Fibroblast of lung (primary cell): ENCODE measurements at regions not wholly inside any gene's neighbourhood (a gene's known extent, or its start where the extent isn't known, plus 50 kb on each side); places are given as distances from the start of the nearest gene placed in this dataset.

Experiments used
- DNase-seq, 2 donors: peaks; one replicate each; pipeline versions ENCODE4 v3.0.0 to v3.0.0-alpha.2; 2010; ENCODE audit warnings: low read depth in 2 of 2
- H2AFZ ChIP-seq: 2 replicates; pipeline ENCODE4 v1.5.1; 2012; ENCODE audit warnings: low read length, control low read depth, inconsistent platforms
- H3K27ac ChIP-seq: 2 replicates; pipeline ENCODE4 v1.5.1; 2011; ENCODE audit warnings: low read length, control low read depth; ENCODE audit not compliant: insufficient read depth
- H3K27me3 ChIP-seq: 2 replicates; pipeline ENCODE4 v1.5.1; 2011; ENCODE audit warnings: mild to moderate bottlenecking, low read length; ENCODE audit not compliant: control insufficient read depth, insufficient read depth
- H3K36me3 ChIP-seq: 2 replicates; pipeline ENCODE4 v1.5.1; 2011; ENCODE audit warnings: low read length; ENCODE audit not compliant: control insufficient read depth, insufficient read depth
- H3K4me1 ChIP-seq: 2 replicates; pipeline ENCODE4 v1.5.1; 2011; ENCODE audit warnings: low read length; ENCODE audit not compliant: control insufficient read depth, insufficient read depth; ENCODE audit errors: extremely low read depth
- H3K4me2 ChIP-seq: 2 replicates; pipeline ENCODE4 v1.5.1; 2011; ENCODE audit warnings: low read length, control low read depth; ENCODE audit not compliant: insufficient read depth; ENCODE audit errors: extremely low read depth
- H3K4me3 ChIP-seq, 4 experiments: fragments of 200-600 bp in 1 of 4; sonication (generic) in 1 of 4; replicated peaks in 1 of 4; 2 replicates each; pipeline ENCODE4 v1.5.1; 2011 to 2016; ENCODE audit warnings: low read length in 4 of 4, low read depth in 3 of 4, mild to moderate bottlenecking in 3 of 4, control low read depth in 2 of 4, inconsistent platforms in 1 of 4, mixed read lengths in 1 of 4; ENCODE audit not compliant: insufficient read depth in 1 of 4; ENCODE audit errors: control extremely low read depth in 1 of 4
- H3K79me2 ChIP-seq: 2 replicates; pipeline ENCODE4 v1.5.1; 2012; ENCODE audit warnings: mild to moderate bottlenecking, low read length, inconsistent platforms; ENCODE audit not compliant: control insufficient read depth, insufficient read depth
- H3K9ac ChIP-seq: 2 replicates; pipeline ENCODE4 v1.5.1; 2011; ENCODE audit warnings: mild to moderate bottlenecking, low read length, control low read depth; ENCODE audit not compliant: insufficient read depth
- H3K9me3 ChIP-seq: 2 replicates; pipeline ENCODE4 v1.5.1; 2012; ENCODE audit warnings: low read depth, low read length; ENCODE audit not compliant: control insufficient read depth, insufficient read depth
- H4K20me1 ChIP-seq: 2 replicates; pipeline ENCODE4 v1.5.1; 2011; ENCODE audit warnings: low read length; ENCODE audit not compliant: control insufficient read depth, insufficient read depth; ENCODE audit errors: extremely low read depth
- EZH2 ChIP-seq: IDR thresholded peaks from 2 replicates; pipeline ENCODE4 v1.5.1; 2012; ENCODE audit warnings: low read length, control low read depth, mild to moderate bottlenecking; ENCODE audit errors: missing control alignments
- TF ChIP-seq, protein P1 (sequence below), 2 donors: IDR thresholded peaks in 1 of 2; conservative IDR thresholded peaks in 1 of 2; 1 replicate in 1 of 2; 2 replicates in 1 of 2; pipeline ENCODE4 v1.5.1; 2011 to 2012; ENCODE audit warnings: low read length in 2 of 2, control low read depth in 1 of 2, inconsistent platforms in 1 of 2, low read depth in 1 of 2, mild to moderate bottlenecking in 1 of 2

DNA sequence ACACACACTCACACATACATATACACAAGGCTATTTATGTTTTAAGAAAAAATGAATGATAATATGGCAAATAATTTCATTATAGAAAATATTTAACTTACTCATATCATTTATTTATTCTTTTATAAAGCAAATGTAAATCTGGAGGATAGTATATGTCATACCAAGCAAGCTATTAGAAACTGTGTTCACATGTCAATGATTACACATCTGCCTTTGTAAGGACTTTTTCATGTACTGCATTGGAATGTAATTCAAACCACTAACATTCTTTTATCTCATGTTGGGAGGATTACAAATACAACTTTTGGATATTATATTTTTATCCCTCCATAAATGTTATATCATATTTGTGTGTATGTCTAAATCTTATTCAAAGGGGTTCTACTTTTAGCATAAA is 1887.4 kb downstream of the NCAM2 start:
- H3K4me2 ChIP-seq = no peak overlapping the region

GRCh38 chr21:22889445-22889844 is 1891.2 kb downstream of the NCAM2 start:
- no peaks in the 10 kb centered on the region for H3K36me3 ChIP-seq
- TF ChIP-seq, protein P1, sequence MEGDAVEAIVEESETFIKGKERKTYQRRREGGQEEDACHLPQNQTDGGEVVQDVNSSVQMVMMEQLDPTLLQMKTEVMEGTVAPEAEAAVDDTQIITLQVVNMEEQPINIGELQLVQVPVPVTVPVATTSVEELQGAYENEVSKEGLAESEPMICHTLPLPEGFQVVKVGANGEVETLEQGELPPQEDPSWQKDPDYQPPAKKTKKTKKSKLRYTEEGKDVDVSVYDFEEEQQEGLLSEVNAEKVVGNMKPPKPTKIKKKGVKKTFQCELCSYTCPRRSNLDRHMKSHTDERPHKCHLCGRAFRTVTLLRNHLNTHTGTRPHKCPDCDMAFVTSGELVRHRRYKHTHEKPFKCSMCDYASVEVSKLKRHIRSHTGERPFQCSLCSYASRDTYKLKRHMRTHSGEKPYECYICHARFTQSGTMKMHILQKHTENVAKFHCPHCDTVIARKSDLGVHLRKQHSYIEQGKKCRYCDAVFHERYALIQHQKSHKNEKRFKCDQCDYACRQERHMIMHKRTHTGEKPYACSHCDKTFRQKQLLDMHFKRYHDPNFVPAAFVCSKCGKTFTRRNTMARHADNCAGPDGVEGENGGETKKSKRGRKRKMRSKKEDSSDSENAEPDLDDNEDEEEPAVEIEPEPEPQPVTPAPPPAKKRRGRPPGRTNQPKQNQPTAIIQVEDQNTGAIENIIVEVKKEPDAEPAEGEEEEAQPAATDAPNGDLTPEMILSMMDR (conservative IDR thresholded peaks at IDR 0.05 in 1 of 2, IDR thresholded peaks at IDR 0.05 in 1 of 2; ENCODE audit: low read depth in 1 of 2, low read length in 2 of 2) = no peak
- no peak for TF ChIP-seq EZH2

More for the DNA sequence above, 1887.4 kb downstream of the NCAM2 start:
- no peaks in the 10 kb centered on the region for H3K36me3 ChIP-seq
- no peak overlapping the region for H2AFZ ChIP-seq
- no peaks in the 10 kb centered on the region for H4K20me1 ChIP-seq
- no peaks in the 10 kb centered on the region for H3K4me1 ChIP-seq
- no peaks in the 10 kb centered on the region for H3K79me2 ChIP-seq
- DNase-seq = no peak
- H3K9me3 ChIP-seq = no peaks in the 10 kb centered on the region
- no peak overlapping the region for H3K9ac ChIP-seq
- no peak overlapping the region for H3K4me3 ChIP-seq
- TF ChIP-seq EZH2 = no peak
- TF ChIP-seq, protein P1 (conservative IDR thresholded peaks at IDR 0.05 in 1 of 2, IDR thresholded peaks at IDR 0.05 in 1 of 2; ENCODE audit: low read depth in 1 of 2, low read length in 2 of 2) = no peak
- no peaks in the 10 kb centered on the region for H3K27me3 ChIP-seq
- H3K27ac ChIP-seq = no peak overlapping the region

GRCh38 chr21:22890656-22891055 is 1892.4 kb downstream of the NCAM2 start:
- Histone ChIP-seq H3K9ac (no peak overlapping the region), H3K27ac (no peak overlapping the region), H3K36me3 (no peaks in the 10 kb centered on the region), H2AFZ (no peak overlapping the region), H3K4me2 (no peak overlapping the region), H3K4me3 (no peak overlapping the region), H3K79me2 (no peaks in the 10 kb centered on the region), H3K4me1 (no peaks in the 10 kb centered on the region), H3K27me3 (no peaks in the 10 kb centered on the region), H4K20me1 (no peaks in the 10 kb centered on the region), H3K9me3 (no peaks in the 10 kb centered on the region)
- TF ChIP-seq, protein P1 (conservative IDR thresholded peaks at IDR 0.05 in 1 of 2, IDR thresholded peaks at IDR 0.05 in 1 of 2; ENCODE audit: low read depth in 1 of 2, low read length in 2 of 2) = no peak
- TF ChIP-seq EZH2 = no peak
- DNase-seq = no peak

More at GRCh38 chr21:22889445-22889844, 1891.2 kb downstream of the NCAM2 start:
- no peaks in the 10 kb centered on the region for H3K27me3 ChIP-seq
- H3K4me1 ChIP-seq = no peaks in the 10 kb centered on the region
- no peak overlapping the region for H3K27ac ChIP-seq
- no peaks in the 10 kb centered on the region for H3K79me2 ChIP-seq
- no peaks in the 10 kb centered on the region for H4K20me1 ChIP-seq
- no peak overlapping the region for H3K4me3 ChIP-seq
- no peak overlapping the region for H3K9ac ChIP-seq
- H3K4me2 ChIP-seq = no peak overlapping the region
- no peak overlapping the region for H2AFZ ChIP-seq
- H3K9me3 ChIP-seq = no peaks in the 10 kb centered on the region
- DNase-seq = no peak
